HUES6 (cell line): ENCODE measurements at regions not wholly inside any gene's neighbourhood (a gene's known extent, or its start where the extent isn't known, plus 50 kb on each side); places are given as distances from the start of the nearest gene placed in this dataset.

Experiments
- H3K27ac ChIP-seq: 2 replicates; pipeline ENCODE4 v1.7.0; 2013; ENCODE audit warnings: low read depth, mild to moderate bottlenecking, low read length, inconsistent platforms
- H3K27me3 ChIP-seq: 2 replicates; pipeline ENCODE4 v1.6.1; 2013; ENCODE audit warnings: low read length; ENCODE audit not compliant: control insufficient read depth, insufficient read depth
- H3K36me3 ChIP-seq: 2 replicates; pipeline ENCODE4 v1.6.1; 2013; ENCODE audit warnings: low read length; ENCODE audit not compliant: control insufficient read depth, insufficient read depth
- H3K4me1 ChIP-seq: 2 replicates; pipeline ENCODE4 v1.6.1; 2013; ENCODE audit warnings: low read length; ENCODE audit not compliant: control insufficient read depth, insufficient read depth
- H3K4me3 ChIP-seq: 2 replicates; pipeline ENCODE4 v1.5.1; 2013; ENCODE audit warnings: low read depth, low read length
- H3K9ac ChIP-seq: one replicate; pipeline ENCODE4 v1.6.1; 2013; ENCODE audit warnings: mild to moderate bottlenecking, low read length
- H3K9me3 ChIP-seq: 2 replicates; pipeline ENCODE4 v1.6.1; 2013; ENCODE audit warnings: low read depth, low read length; ENCODE audit not compliant: control insufficient read depth, insufficient read depth

DNA sequence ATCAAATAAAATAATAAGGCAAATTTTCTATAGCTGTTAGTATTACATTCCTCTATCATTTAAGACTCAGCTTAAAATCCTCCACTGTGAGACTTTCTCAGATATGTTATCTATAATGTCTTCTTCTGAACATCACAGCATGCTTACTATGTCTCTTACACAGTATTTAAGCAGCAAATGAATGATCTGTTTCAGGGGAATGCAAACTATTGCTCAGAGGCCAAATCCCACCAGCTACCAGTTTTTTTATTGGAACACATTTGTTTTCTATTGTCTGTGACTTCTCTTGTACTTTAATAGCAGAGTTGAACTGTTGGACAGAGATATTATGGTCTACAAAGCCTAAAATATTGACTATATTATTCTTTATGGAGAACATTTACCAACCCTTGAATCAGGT lies 59.6 kb downstream of the C3orf38 start:
- no peaks in the 10 kb centered on the region for H3K36me3 ChIP-seq
- H3K9ac ChIP-seq, result no peak overlapping the region
- no peak overlapping the region for H3K4me3 ChIP-seq
- H3K27me3 ChIP-seq, result no peaks in the 10 kb centered on the region
- no peak overlapping the region for H3K27ac ChIP-seq
- no peaks in the 10 kb centered on the region for H3K4me1 ChIP-seq
- no peaks in the 10 kb centered on the region for H3K9me3 ChIP-seq

DNA sequence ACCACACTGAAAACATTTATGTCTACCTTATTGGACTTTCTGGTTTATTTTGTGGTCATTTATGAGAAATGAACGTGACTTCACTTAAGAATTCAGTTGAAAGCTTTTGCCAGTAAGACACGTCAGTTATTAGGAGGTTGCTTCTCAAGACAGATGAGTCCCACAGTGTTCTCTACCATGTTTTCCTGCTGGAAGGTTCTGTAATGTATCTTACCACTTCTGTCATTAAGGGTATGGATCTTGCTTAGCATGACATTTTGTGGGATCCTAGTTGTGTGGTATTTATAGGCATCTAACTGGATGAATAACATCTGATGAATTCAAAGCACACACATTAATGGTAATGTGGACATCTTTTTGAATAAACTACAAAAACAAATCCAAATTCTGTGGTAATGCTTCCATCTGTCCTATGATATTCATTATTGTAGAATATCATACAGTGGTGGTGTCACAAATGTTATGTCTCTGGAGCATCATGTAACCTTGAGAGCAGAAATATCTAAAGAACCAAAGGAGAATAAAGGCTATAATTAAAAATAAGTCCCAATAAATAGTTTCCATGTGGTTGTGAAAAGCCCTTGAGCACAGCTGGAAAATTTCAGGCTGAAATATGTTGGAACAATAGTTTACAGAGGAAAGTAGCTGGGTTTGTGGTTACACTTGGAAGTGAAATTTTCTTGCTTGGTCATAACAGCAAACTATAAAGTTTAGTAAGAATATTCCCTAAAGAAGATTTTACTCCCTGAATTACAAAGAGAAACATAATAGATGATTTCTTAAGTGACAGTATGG lies 61.5 kb downstream of the C3orf38 start:
- H3K27me3 ChIP-seq, result no peaks in the 10 kb centered on the region
- H3K4me3 ChIP-seq, result no peak overlapping the region
- no peak overlapping the region for H3K9ac ChIP-seq
- H3K27ac ChIP-seq, result no peak overlapping the region
- no peaks in the 10 kb centered on the region for H3K4me1 ChIP-seq
- no peaks in the 10 kb centered on the region for H3K36me3 ChIP-seq
- no peaks in the 10 kb centered on the region for H3K9me3 ChIP-seq

DNA sequence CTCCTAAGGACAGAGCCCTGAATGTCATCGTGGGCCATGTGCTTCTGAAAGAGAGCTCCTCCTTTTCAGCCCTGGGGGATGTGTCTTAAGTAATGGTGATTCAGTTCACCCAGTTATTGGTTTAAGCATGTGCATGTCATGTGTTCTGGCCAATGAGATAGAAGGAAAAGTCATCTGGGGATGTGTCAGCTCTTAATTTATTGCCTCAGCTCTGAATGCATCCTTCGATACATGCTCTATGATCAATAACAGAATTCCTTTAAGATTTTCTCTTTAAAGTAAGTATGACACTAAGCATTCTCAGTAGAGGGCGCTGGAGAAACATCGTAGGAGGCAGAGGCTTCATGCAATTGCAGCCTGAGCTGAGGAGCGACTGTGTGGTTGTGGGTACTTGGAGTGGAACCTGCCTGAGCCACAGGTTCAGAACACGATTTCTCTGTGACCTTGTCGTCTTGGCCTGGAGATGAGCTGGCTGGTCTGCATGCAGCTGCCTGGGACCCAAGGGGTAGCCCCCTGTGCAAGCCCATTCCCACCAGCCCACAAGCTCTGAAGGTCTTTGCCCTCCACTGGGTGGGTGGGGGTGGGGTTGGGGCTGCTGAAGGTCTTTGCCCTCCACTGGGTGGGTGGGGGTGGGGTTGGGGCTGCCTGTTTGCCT lies 69.5 kb downstream of the C3orf38 start:
- Histone ChIP-seq H3K4me1 (no peaks in the 10 kb centered on the region), H3K27me3 (no peaks in the 10 kb centered on the region), H3K9ac (no peak overlapping the region), H3K9me3 (no peaks in the 10 kb centered on the region), H3K4me3 (no peak overlapping the region), H3K27ac (no peak overlapping the region), H3K36me3 (no peaks in the 10 kb centered on the region)

DNA sequence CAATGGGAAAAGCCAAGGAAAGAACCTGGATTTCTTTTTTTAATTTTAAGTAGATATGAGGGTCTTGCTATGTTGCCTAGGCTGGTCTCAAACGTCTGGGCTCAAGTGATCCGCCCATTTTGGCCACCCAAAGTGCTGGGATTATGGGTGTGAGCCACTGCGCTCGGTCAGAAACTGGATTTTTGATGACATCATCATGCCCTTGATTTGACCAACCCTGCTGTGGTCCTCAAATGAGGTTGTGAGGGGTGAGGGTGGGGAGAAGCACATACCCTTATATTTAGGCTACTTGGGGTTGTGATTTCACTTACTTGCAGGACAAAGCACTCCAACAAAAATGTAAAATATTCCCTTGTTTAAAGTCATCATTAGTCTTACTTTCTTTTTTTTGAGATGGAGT lies 70.4 kb downstream of the C3orf38 start:
- Histone ChIP-seq H3K27me3 (no peaks in the 10 kb centered on the region), H3K27ac (no peak overlapping the region), H3K4me3 (no peak overlapping the region), H3K9me3 (no peaks in the 10 kb centered on the region), H3K36me3 (no peaks in the 10 kb centered on the region), H3K9ac (no peak overlapping the region), H3K4me1 (no peaks in the 10 kb centered on the region)

DNA sequence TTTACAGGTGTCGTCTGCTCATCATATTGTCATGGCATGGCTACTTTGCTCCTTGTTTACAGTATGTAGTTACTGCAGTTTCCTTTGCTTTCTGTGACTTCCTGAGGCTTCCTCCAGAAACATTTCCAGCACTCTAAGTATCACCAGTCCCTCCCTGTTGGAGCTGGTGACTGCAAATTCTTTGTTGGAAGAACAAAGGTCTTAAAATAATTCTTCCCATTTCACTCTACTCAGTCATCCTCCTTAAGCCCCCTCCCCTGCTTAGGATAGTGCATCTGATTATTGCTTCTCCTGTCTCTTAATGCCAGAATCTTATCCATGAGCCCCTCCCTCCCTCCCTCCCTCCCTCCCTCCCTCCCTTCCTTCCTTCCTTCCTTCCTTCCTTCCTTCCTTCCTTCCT lies 72.0 kb downstream of the C3orf38 start:
- Histone ChIP-seq H3K9me3 (no peaks in the 10 kb centered on the region), H3K4me3 (no peak overlapping the region), H3K36me3 (no peaks in the 10 kb centered on the region), H3K4me1 (no peaks in the 10 kb centered on the region), H3K27ac (no peak overlapping the region), H3K27me3 (no peaks in the 10 kb centered on the region), H3K9ac (no peak overlapping the region)

DNA sequence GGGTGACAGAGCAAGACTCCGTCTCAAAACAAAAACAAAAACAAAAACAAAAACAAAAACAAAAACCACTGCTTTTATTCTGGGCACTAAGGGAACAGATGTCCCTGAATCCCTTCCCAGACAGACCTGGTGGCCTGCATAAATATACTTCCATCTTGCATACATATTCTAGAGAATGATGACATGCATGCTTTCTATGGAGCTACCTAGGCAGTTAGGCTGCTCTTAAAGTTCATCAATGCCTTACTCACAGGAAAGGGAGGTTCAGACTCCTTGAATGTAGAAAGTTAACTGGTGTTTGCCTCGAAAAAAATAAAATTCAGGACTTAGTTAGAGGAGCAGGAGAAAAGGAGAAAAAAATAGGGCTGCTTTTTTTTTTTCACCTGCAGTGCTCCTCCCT lies 72.6 kb downstream of the C3orf38 start:
- Histone ChIP-seq H3K9me3 (no peaks in the 10 kb centered on the region), H3K27ac (no peak overlapping the region), H3K36me3 (no peaks in the 10 kb centered on the region)

DNA sequence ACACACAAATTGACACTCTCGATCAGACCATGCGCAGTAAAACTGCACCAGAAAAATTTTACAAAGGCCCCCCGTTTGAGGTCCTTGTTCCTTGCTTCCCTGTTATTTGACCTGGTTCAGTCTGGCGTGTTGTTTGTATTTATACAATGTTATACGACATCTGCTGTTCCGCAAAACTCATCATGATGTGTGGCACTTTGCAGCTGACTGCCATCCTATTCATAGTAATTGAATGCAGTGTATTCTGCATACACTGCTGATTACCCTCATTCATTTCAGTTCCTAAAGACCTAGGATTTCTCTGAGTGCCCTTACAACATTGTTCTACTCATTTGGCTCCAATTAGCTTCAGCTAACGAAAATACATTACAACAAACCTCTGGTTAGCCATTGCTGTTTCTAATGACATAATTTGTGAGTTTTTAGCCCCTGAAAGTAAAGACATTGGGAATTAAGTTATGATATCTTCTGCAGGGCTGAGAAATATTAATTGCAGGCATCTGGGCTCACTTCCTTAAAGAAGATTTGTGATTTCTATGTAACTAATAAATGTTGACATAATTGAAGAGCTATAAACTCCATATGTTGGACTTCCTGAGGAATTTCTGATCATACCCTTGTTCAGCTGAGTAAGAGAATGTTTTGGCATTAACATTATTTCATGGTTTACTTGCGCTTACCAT lies 75.7 kb downstream of the C3orf38 start:
- no peaks in the 10 kb centered on the region for H3K4me1 ChIP-seq
- no peak overlapping the region for H3K27ac ChIP-seq
- no peaks in the 10 kb centered on the region for H3K36me3 ChIP-seq
- no peaks in the 10 kb centered on the region for H3K9me3 ChIP-seq
- no peak overlapping the region for H3K4me3 ChIP-seq
- no peaks in the 10 kb centered on the region for H3K27me3 ChIP-seq
- no peak overlapping the region for H3K9ac ChIP-seq

More for the DNA sequence above, 72.6 kb downstream of the C3orf38 start:
- no peaks in the 10 kb centered on the region for H3K4me1 ChIP-seq
- H3K4me3 ChIP-seq, result no peak overlapping the region
- no peaks in the 10 kb centered on the region for H3K27me3 ChIP-seq
- H3K9ac ChIP-seq, result no peak overlapping the region

DNA sequence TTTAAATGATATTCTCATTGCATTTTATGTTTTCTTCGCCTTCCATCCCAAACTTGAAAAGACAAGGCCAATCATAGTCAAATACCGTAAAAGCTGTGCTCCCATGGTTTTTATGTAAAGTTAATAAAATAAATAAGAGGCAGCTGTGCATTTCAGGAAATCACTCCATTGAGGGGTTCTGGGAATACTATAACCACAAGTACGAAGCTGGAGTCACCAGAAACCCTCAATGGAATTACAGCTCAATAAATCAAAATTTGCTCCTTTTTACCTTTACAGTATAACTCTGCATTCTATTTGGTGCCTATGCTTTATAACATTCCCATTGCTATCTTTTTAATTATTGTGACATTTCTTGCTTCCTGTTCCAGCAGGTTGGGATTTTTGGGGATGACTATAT lies 77.2 kb downstream of the C3orf38 start:
- Histone ChIP-seq H3K9me3 (no peaks in the 10 kb centered on the region), H3K9ac (no peak overlapping the region), H3K27ac (no peak overlapping the region), H3K4me3 (no peak overlapping the region), H3K4me1 (peaks cover 2% of the 10 kb centered on the region; the same call in 1 of the 2 replicates), H3K36me3 (no peaks in the 10 kb centered on the region), H3K27me3 (no peaks in the 10 kb centered on the region)

DNA sequence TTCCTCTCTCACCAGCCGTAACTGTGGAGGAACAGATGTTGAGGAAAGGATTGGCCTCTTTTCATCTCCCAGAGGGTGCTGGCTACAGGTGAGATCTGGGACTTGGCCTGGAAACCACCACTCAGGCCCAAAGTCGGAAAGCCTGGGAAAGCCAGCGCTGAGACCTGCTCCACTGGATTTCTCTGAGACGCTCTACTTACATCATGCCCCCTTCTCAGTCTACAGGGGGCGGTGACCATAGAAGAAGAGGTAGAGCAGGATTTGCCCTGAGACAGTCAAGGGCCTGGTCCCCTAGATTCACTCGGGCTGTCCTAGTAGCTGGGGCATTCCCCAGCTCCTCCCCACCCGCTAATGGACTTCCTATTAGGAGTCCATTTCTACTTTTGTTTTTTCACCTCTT lies 80.9 kb downstream of the C3orf38 start:
- no peaks in the 10 kb centered on the region for H3K36me3 ChIP-seq
- H3K4me1 ChIP-seq, result peaks cover 2% of the 10 kb centered on the region; the same call in 1 of the 2 replicates
- H3K27ac ChIP-seq, result no peak overlapping the region
- no peaks in the 10 kb centered on the region for H3K9me3 ChIP-seq
- H3K9ac ChIP-seq, result no peak overlapping the region
- H3K4me3 ChIP-seq, result no peak overlapping the region
- H3K27me3 ChIP-seq, result no peaks in the 10 kb centered on the region

DNA sequence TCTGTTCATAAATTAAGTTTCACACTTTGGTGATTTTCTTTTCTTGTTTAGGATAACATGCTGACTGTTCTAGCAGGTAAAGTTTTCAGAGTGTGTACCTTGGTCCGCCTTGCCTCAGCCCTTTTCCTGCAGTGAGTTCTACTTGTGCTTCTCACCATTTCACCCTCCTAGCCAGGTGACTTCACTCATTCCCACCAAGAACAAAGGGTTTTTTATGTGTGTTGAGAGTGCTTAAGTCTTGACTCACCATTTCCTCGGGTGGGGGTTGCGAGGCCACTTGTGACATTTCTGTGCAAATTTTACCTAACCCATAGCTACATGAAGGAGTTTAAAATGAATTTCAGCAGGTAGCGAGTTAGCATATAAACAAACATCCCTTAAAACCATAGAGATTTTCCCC lies 81.4 kb downstream of the C3orf38 start:
- peaks cover 2% of the 10 kb centered on the region; the same call in 1 of the 2 replicates for H3K4me1 ChIP-seq
- H3K4me3 ChIP-seq, result no peak overlapping the region
- H3K27me3 ChIP-seq, result no peaks in the 10 kb centered on the region
- no peaks in the 10 kb centered on the region for H3K9me3 ChIP-seq
- H3K36me3 ChIP-seq, result no peaks in the 10 kb centered on the region
- H3K27ac ChIP-seq, result no peak overlapping the region
- H3K9ac ChIP-seq, result no peak overlapping the region

DNA sequence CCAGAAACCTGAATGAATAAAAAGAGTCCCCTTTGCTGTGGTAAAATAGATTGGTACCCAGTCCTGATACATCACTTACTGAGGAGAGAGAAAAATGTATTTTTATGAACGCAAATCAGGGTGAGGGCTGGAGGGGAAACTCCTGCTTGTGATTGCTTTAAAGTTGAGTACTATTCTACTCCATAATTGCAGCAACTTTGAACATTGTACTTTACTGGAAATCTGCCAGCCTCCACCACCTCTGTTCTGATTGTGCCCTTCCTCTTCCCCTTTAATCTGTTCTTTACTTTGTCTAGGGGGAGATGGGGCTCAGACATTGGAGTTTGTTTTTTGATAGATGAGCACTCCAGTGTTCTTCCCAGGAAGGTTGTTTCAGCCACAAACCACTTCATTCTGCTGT lies 81.9 kb downstream of the C3orf38 start:
- Histone ChIP-seq H3K36me3 (no peaks in the 10 kb centered on the region), H3K27ac (no peak overlapping the region), H3K9me3 (no peaks in the 10 kb centered on the region), H3K27me3 (no peaks in the 10 kb centered on the region), H3K4me3 (no peak overlapping the region), H3K4me1 (peaks cover 2% of the 10 kb centered on the region; the same call in 1 of the 2 replicates), H3K9ac (no peak overlapping the region)
